ENCODE measurements at regions not wholly inside any gene's neighbourhood (a gene's known extent, or its start where the extent isn't known, plus 50 kb on each side); places are given as distances from the start of the nearest gene placed in this dataset.

DNA sequence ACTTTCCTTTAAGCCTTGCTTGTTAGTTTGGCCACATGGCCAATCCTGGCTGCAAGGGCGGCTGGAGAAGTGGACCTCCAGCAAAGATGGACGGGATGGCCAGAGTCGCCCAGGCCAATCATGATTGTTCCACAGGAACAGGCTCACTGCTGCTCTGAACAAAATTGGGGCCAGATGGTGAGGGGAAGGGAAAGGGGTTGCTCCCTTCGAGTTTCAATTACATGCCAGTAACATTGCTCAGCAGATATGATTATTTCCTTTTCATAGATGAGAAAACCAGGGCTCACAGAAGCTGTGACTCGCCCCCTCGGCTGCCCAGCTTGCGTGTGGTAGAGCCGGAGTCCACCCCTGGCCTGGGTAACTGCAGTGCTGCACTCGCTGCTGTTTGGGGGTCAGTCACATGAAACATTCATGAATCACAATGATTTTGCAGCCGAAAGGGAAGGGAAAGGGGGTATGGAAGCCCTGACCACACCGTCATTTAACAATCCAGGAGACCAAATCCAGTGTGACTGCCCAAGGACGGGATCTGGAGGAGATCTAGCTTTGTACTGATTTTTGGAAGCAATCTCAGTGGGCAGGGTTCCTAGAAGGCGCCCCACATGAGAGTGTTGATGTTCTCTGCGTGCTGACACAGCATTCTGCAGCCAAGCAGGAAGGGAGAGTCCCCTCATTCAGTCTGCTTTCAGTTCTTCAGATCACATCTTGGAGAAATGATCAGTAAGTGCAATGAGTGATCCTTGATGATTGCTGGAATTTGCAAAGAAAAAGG lies 77.3 kb upstream of the MSX1 start:
- DNase-seq (ENCODE audit: low spot score): no peak
- no peak for ATAC-seq (ENCODE audit: low FRiP score)
- TF ChIP-seq, protein P1, sequence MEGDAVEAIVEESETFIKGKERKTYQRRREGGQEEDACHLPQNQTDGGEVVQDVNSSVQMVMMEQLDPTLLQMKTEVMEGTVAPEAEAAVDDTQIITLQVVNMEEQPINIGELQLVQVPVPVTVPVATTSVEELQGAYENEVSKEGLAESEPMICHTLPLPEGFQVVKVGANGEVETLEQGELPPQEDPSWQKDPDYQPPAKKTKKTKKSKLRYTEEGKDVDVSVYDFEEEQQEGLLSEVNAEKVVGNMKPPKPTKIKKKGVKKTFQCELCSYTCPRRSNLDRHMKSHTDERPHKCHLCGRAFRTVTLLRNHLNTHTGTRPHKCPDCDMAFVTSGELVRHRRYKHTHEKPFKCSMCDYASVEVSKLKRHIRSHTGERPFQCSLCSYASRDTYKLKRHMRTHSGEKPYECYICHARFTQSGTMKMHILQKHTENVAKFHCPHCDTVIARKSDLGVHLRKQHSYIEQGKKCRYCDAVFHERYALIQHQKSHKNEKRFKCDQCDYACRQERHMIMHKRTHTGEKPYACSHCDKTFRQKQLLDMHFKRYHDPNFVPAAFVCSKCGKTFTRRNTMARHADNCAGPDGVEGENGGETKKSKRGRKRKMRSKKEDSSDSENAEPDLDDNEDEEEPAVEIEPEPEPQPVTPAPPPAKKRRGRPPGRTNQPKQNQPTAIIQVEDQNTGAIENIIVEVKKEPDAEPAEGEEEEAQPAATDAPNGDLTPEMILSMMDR (IDR thresholded peaks at IDR 0.05): no peak

DNA sequence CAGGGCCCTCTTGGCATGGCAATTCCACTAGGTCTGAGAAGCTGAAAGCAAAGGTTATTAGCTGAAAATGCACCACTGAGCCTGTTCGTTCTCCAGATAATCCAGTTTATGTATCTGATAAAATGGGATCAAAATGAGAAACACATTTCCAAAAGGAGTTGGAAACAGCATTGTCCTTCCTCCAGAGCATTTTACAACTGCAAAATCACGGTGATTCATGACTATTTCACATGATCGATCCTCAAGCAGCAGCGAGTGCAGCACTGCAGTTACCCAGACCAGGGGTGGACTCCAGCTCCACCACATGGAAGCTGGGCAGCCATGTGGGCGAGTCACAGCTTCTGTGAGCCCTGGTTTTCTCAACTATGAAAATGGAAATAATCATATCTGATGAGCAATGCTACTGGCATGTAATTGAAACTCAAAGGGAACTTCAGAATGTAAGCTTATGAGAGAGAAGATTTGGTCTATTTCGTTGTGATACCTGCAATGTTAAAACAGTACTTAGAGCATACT lies 78.7 kb upstream of the MSX1 start:
- ATAC-seq (ENCODE audit: low FRiP score) (no peak), DNase-seq (ENCODE audit: low spot score) (no peak)
- TF ChIP-seq, protein P1 (IDR thresholded peaks at IDR 0.05): no peak

DNA sequence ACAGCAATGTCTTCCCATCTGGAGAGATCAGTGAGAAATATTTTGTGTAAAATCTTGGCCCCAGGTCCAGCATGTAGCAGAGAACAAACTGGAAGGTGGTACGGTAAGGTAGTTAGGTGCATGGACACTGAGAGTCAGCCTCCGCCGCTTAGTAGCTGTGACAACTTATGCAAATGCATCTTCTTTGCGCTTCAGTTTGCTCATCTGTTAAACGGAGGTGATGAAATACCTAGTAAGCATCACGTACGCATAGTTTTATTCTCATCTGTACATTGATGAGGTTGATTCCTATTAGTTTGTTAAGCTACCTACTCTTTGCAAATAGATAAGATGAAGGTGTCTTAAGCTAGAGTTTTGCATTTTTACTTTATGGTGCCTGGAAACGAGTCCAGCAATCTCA lies 80.0 kb upstream of the MSX1 start:
- ATAC-seq (ENCODE audit: low FRiP score): no peak
- DNase-seq (ENCODE audit: low spot score): no peak
- TF ChIP-seq, protein P1 (IDR thresholded peaks at IDR 0.05): no peak

DNA sequence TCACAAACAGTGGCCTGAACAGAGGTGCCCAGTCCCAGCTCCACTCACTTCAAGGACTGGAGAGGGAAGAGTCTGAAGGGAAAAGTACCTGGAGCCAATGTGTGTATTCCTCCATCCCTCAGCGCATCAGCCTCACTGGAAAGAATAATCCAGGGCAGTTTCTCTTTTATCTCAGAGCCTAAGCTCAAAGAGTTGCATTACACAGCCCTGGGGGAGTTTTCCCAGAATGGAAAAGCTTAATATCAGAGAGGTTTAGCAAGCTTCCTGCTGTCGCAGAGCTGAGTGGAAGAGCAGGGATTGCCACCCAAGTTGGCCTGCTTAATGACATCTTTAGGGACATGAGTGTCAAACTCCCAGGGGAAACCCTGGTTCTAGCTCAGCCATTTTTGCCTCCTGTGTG lies 80.4 kb upstream of the MSX1 start:
- no peak for ATAC-seq (ENCODE audit: low FRiP score)

DNA sequence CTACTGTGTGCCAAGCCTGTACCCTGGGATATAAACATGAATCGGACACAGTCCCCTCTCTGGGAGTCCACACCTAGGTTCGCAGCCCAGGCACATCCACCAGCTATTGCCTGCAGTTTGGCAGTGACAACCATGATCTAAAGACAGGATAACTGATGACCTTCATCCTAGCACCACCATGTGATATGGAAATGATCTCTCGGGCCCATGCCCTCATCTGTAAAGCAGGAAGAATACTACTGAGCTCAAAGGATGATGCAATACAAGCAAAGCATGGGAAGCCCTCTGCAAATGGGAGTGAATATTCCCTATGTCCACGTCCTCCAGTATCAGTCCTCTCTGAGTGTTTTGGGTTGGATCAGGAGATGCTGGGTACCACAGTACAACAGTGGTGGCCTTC lies 80.9 kb upstream of the MSX1 start:
- DNase-seq (ENCODE audit: low spot score): no peak
- no peak for ATAC-seq (ENCODE audit: low FRiP score)
- TF ChIP-seq, protein P1 (IDR thresholded peaks at IDR 0.05): no peak

More for the DNA sequence above, 80.4 kb upstream of the MSX1 start:
- TF ChIP-seq, protein P1 (IDR thresholded peaks at IDR 0.05): no peak
- no peak for DNase-seq (ENCODE audit: low spot score)

DNA sequence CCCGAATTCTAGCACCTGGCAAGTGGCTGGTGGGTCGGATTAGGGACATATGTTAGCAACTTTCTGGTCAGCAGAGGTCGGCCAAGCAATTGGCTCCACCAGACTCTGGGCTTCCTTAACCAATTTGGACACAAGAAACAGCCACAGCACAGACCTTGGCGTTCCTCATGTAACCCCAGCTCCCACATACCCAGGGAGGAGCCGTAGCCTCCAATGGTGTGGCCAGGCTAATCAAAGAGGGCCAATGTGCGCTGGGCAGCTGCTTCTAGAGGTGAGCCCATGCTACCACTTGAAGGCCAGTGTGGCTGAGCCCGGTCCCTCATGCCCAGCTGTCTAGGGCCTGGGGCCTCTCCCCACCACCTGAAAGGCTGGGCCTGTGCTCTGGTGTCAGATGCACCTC lies 82.5 kb upstream of the MSX1 start:
- TF ChIP-seq, protein P1 (IDR thresholded peaks at IDR 0.05): no peak
- DNase-seq (ENCODE audit: low spot score) (no peak), ATAC-seq (ENCODE audit: low FRiP score) (no peak)

DNA sequence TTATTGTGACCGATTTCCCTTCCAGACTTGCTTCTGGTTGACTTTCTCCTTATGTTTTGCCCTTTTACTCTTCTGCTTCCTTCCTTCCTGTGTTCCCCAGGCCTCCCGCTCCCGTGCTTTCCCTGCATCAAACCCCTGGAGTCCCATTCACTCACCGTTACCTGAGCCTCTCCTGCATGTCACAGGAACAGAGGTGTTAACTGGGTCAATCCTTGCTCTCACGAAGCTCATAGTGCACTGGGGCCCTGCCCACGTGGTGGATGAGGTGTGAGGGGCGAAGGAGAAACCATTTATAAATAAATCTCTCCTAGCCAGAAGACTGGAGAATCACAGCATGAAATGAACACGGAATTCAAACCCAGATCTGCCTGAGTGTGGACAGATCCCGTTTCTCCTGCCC lies 83.1 kb upstream of the MSX1 start:
- no peak for DNase-seq (ENCODE audit: low spot score)
- TF ChIP-seq, protein P1 (IDR thresholded peaks at IDR 0.05): no peak
- no peak for ATAC-seq (ENCODE audit: low FRiP score)

Data from omental fat pad (tissue), 3 donors.